GM12872 (cell line): ENCODE measurements at regions not wholly inside any gene's neighbourhood (a gene's known extent, or its start where the extent isn't known, plus 50 kb on each side); places are given as distances from the start of the nearest gene placed in this dataset.

Source experiments
- CTCF ChIP-seq: IDR thresholded peaks from 3 replicates; pipeline ENCODE4 v1.5.1; 2011; ENCODE audit warnings: low read depth, mild to moderate bottlenecking, low read length, moderate library complexity; ENCODE audit not compliant: insufficient read depth

GRCh38 chr5:166916021-166916420 is 1375.4 kb upstream of the WWC1 start:
- TF ChIP-seq CTCF = no peak

DNA sequence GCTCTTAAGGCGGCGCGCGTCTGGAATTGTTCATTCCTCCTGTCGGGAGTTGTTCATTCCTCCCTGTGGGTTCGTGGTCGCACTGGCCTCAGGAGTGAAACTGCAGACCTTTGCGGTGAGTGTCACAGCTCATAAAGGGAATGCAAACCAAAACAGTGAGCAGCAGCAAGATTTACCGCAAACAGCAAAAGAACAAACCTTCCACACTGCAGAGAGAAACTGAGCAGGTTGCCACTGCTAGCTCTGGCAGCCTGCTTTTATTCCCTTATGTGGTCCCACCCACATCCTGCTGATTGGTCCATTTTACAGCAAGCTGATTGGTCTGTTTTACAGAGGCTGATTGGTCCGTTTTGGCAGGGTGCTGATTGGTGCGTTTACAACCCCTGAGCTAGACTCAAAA is 1365.3 kb upstream of the WWC1 start:
- no peak for TF ChIP-seq CTCF

DNA sequence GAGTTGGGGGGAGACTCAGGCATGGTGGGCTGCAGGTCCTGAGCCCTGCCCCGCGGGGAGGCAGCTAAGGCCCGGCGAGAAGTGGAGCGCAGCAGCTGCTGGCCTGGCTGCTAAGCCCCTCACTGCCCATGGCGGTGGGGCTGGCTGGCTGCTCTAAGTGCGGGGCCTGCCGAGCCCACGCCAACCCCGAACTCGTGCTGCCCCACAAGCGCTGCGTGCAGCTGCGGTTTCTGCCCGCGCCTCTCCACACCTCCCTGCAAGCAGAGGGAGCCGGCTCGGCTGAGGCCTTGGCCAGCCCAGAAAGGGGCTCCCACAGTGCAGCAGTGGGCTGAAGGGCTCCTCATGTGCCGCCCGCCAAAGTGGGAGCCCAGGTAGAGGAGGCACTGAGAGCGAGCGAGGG is 1355.1 kb upstream of the WWC1 start:
- no peak for TF ChIP-seq CTCF

- no peak for TF ChIP-seq CTCF
These were observed 1353.4 kb upstream of the WWC1 start for GRCh38 chr5:166938071-166938470.

GRCh38 chr5:166942948-166943347 is 1348.5 kb upstream of the WWC1 start:
- no peak for TF ChIP-seq CTCF

DNA sequence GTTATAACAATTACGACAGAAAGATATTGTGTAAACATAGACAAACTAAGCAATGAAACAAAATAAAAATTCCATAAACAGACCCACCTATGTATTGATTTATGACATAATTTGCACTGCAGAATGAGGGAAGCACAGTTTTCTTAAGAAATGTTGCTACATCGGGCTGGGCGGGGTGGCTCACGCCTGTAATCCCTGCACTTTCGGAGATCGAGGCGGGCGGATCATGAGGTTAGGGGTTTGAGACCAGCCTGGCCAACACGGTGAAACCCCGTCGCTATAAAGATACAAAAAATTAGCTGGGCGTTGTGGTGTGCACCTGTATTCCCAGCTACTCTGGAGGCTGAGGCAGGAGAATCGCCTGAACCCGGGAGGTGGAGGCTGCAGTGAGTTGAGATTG is 1344.4 kb upstream of the WWC1 start:
- no peak for TF ChIP-seq CTCF

GRCh38 chr5:166948679-166949078 is 1342.8 kb upstream of the WWC1 start:
- no peak for TF ChIP-seq CTCF

- TF ChIP-seq CTCF = no peak
These were observed 1339.4 kb upstream of the WWC1 start for GRCh38 chr5:166952048-166952447.
